HG03439 (cell line): ENCODE measurements at regions not wholly inside any gene's neighbourhood (a gene's known extent, or its start where the extent isn't known, plus 50 kb on each side); places are given as distances from the start of the nearest gene placed in this dataset.

Experiments used
- ATAC-seq: cut with Tn5 transposase; IDR thresholded peaks from one replicate; pipeline ENCODE4 v1.9.1; 2021; ENCODE audit warnings: mild to moderate bottlenecking, moderate library complexity; ENCODE audit not compliant: unreplicated experiment

DNA sequence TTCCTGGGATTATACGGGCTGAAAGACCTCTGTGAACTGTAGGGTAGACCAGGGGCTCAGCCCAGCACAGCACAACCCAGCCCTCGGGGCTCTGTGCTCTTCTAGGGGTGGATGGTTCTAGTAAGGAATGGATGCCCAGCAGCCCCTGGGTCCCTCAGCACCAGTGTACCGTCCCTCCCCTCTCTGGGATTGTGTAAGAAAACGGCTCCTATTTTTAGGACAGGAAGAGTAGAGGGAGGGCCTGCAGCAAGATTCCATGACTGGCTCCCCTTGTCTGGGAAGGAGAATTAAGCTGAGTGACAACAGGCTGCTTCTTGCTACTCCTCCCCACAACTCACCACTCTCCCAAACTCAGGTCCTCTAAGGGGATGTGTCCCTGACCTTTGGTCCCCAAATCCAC is 270.8 kb upstream of the TOPAZ1 start:
- no peak for ATAC-seq

DNA sequence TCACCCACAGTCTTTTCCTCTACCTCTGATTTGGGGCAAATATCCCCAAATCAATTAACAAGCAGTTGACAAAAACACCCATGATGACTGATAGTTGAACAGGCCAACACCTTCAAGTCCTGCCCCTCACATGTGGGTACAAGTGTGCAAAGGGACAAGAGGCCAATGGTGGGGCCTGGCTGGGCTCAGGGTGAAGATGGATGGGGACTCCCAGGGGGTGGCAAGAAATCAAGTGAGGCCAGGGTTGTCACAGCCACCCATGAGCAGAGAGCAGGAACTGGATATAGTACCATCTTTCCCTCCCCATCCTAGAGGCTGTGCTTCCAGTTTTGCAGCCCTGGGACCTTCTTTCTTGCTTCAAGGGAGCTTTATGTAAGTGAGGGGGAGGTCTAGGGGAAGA is 270.2 kb upstream of the TOPAZ1 start:
- no peak for ATAC-seq

GRCh38 chr3:43978708-43979107 is 263.0 kb upstream of the TOPAZ1 start:
- ATAC-seq = no peak

- no peak for ATAC-seq
Measured at GRCh38 chr3:43979645-43980044, 262.0 kb upstream of the TOPAZ1 start.

GRCh38 chr3:43994657-43995546 is 246.8 kb upstream of the TOPAZ1 start:
- no peak for ATAC-seq

GRCh38 chr3:43995547-43996378 is 245.9 kb upstream of the TOPAZ1 start:
- ATAC-seq = no peak

GRCh38 chr3:43996379-43997301 is 245.0 kb upstream of the TOPAZ1 start:
- ATAC-seq = no peak

DNA sequence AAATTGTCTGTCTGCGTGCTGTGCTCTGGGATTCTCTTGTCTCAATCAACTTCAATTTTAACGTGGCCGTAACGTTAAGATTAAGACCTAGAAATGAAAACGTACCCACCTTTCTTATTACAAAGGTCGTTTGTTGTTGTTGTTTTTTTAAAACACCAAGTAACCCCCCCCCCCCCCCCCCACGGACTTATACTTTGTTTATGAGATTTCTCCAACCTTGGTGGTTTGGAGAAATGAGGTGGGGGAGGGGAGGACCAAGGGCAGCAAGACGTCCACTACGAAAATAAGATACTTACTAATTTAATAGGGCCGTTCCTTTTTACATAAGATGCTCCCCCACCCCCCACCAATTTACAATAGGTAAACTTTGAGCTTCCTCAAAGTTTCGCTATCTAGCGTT is 244.4 kb upstream of the TOPAZ1 start:
- no peak for ATAC-seq

DNA sequence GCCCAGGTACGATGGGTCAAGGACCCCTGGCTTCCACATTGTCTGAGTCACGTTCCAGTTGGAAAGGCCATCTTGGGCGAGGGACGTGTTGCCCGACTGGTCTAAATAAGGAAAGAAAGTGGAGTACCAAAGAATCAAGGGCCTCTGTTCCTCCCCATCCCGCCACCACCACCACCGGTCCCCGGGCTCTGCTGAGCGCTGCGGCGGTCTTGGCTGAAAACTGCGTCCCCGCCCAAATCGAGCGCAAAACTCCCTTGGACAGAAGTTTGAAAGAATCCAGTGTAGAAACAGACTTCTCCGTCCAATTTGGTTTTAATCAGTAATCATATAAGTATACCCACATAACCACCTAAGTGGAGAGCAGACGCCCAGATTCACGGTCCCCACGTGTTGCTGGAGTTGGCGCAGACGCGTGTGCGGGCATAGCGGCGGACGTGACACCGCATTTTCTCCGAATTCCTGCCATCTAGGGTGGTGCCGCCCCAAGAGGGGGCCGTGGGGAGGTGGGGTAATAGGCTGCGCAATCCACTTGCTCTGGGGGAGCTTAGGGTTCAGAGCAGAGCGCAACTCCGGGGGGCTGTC is 243.8 kb upstream of the TOPAZ1 start:
- no peak for ATAC-seq

GRCh38 chr3:43998370-43998835 is 243.3 kb upstream of the TOPAZ1 start:
- no peak for ATAC-seq

GRCh38 chr3:43998836-43999727 is 242.6 kb upstream of the TOPAZ1 start:
- no peak for ATAC-seq

GRCh38 chr3:43999728-44000319 is 241.9 kb upstream of the TOPAZ1 start:
- no peak for ATAC-seq

DNA sequence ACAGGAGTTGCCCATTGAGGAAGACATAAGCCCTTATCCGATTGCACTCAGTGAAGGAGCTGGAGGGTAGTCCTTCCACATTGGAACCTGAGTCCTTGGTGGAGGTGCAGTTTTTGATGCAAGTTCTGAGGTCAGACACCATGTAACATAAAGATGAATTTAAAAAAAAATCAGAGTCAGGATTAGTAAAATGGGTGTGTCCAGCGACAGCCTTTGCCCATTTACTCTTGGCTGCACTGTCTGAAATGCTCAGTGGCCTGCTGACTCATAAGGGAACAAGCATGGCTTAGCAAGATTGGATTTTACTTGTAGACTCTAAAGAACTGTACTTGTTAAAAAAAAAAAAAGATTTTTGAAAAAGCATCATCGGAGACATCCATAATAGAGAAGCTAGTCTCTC is 241.1 kb upstream of the TOPAZ1 start:
- no peak for ATAC-seq

DNA sequence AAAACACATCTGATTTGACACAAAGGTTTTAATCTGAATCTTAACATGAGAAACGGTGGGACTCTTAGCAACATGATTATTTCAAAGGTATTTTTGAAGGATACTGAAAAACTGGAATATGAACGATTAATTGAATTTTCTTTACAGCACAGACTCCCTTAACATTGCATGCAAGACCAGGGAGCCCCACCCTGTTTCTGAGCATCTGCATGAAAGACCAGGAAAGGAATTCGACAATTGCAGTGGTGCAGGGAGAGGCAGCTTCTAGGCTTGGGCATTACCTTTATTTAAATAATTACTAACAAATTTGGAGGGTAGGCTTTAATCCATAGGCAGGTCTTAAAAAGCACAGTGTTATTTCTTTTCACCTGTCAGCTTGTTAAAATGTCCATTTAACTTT is 240.6 kb upstream of the TOPAZ1 start:
- ATAC-seq = no peak

DNA sequence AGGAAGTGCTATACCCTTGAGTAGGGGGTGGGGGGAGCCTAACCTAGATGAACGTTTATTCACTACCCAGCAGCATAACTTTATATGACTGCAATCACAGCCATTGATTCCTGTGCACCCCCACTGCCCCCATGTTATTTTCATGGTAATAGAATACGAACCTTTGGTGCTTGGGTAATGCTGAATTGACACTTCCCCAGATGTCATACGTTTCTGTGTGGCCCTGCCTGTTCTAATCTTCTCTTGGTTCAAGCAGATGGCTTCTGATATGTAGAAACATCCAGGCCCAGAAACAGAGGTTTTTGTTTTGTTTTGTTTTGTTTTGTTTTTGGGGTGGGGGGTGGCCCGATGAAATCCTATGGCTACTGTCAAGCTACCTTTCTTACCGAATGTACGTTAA is 237.9 kb upstream of the TOPAZ1 start:
- ATAC-seq = no peak

DNA sequence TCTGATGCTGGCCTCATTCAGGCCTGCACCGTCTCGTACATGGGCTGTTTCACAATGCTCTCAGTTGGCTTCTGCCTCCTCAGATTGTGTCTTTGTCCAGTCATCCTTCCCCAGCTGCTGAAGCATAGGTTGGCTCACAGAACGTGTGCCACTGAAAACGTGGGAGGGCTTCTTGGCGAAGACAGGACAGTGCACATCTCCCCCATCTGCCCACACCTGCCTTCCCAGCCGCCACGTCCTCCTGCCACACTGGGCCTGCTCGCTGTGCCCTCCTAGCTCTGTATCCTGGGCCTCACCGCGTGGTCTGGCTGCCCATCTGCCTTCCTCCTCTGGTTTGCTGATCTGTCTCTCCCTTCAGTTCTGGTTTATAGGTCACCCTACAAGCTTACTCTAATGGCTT is 230.0 kb upstream of the TOPAZ1 start:
- no peak for ATAC-seq

GRCh38 chr3:44012160-44012899 is 229.4 kb upstream of the TOPAZ1 start:
- ATAC-seq = no peak

GRCh38 chr3:44013967-44014366 is 227.7 kb upstream of the TOPAZ1 start:
- ATAC-seq = no peak
